Muscle of leg (tissue), 3 donors: ENCODE measurements at regions not wholly inside any gene's neighbourhood (a gene's known extent, or its start where the extent isn't known, plus 50 kb on each side); places are given as distances from the start of the nearest gene placed in this dataset.
A peak's percentile ranks its signal among the peaks of the same experiment; 100 is the strongest.

Source experiments
- DNase-seq: peaks from one replicate; pipeline ENCODE4 v3.0.0; 2013
- H3K27ac ChIP-seq: one replicate; pipeline ENCODE4 v1.5.1; 2013; ENCODE audit warnings: mild to moderate bottlenecking, low read length, control low read depth
- H3K27me3 ChIP-seq: one replicate; pipeline ENCODE4 v1.6.1; 2013; ENCODE audit warnings: low read length; ENCODE audit not compliant: control insufficient read depth, insufficient read depth
- H3K36me3 ChIP-seq: one replicate; pipeline ENCODE4 v1.6.1; 2013; ENCODE audit warnings: low read length; ENCODE audit not compliant: control insufficient read depth, insufficient read depth
- H3K4me1 ChIP-seq: one replicate; pipeline ENCODE4 v1.6.1; 2013; ENCODE audit warnings: low read length; ENCODE audit not compliant: control insufficient read depth, insufficient read depth
- H3K4me3 ChIP-seq: one replicate; pipeline ENCODE4 v1.5.1; 2013; ENCODE audit warnings: low read length, control low read depth
- H3K9me3 ChIP-seq: replicated peaks from 2 replicates; pipeline ENCODE4 v1.6.1; 2013; ENCODE audit warnings: low read depth, low read length; ENCODE audit not compliant: control insufficient read depth
- WGBS: methylation state at CpG from one replicate; pipeline ENCODE4 v1.1.5; 2013; ENCODE audit warnings: missing lambda C conversion rate; ENCODE audit not compliant: insufficient coverage; 5-methylcytosine and 5-hydroxymethylcytosine counted together

GRCh38 chr4:171714791-171715454, 98.3 kb upstream of the GALNTL6 start:
- no peaks in the 10 kb centered on the region for H3K4me1 ChIP-seq
- no peak overlapping the region for H3K4me3 ChIP-seq
- H3K36me3 ChIP-seq = no peaks in the 10 kb centered on the region
- no peak overlapping the region for H3K27ac ChIP-seq
- no peak for DNase-seq
- no peaks in the 10 kb centered on the region for H3K27me3 ChIP-seq
- peaks cover 6% of the 10 kb centered on the region for H3K9me3 ChIP-seq
- 89% methylated on average over 2 of the region's 5 CpGs for WGBS

- no peak overlapping the region for H3K4me3 ChIP-seq
- H3K36me3 ChIP-seq = no peaks in the 10 kb centered on the region
- peaks cover under 1% of the 10 kb centered on the region for H3K9me3 ChIP-seq
- H3K4me1 ChIP-seq = no peaks in the 10 kb centered on the region
- H3K27ac ChIP-seq = no peak overlapping the region
- WGBS = 83% methylated on average over 1 of the region's 1 CpG
- H3K27me3 ChIP-seq = no peaks in the 10 kb centered on the region
- no peak for DNase-seq
Measured at GRCh38 chr4:171710743-171711142, 102.5 kb upstream of the GALNTL6 start.

GRCh38 chr4:171676555-171677215, 136.5 kb upstream of the GALNTL6 start:
- WGBS = 50% methylated on average over 1 of the region's 4 CpGs
- no peaks in the 10 kb centered on the region for H3K36me3 ChIP-seq
- DNase-seq = no peak

GRCh38 chr4:171674781-171675180, 138.4 kb upstream of the GALNTL6 start:
- H3K27me3 ChIP-seq = no peaks in the 10 kb centered on the region
- DNase-seq = no peak
- H3K27ac ChIP-seq = no peak overlapping the region
- H3K9me3 ChIP-seq = no peaks in the 10 kb centered on the region
- no peaks in the 10 kb centered on the region for H3K36me3 ChIP-seq
- no peak overlapping the region for H3K4me3 ChIP-seq
- 98% methylated on average over 5 of the region's 11 CpGs for WGBS
- no peaks in the 10 kb centered on the region for H3K4me1 ChIP-seq

More at GRCh38 chr4:171676555-171677215, 136.5 kb upstream of the GALNTL6 start:
- Histone ChIP-seq H3K27ac (no peak overlapping the region), H3K4me3 (no peak overlapping the region), H3K27me3 (no peaks in the 10 kb centered on the region), H3K4me1 (no peaks in the 10 kb centered on the region), H3K9me3 (no peaks in the 10 kb centered on the region)

GRCh38 chr4:171668403-171668802, 144.8 kb upstream of the GALNTL6 start:
- Histone ChIP-seq H3K27ac (no peak overlapping the region), H3K9me3 (no peaks in the 10 kb centered on the region), H3K4me3 (no peak overlapping the region), H3K27me3 (no peaks in the 10 kb centered on the region), H3K4me1 (no peaks in the 10 kb centered on the region), H3K36me3 (no peaks in the 10 kb centered on the region)
- no peak for DNase-seq
- no CpG with 5 or more reads among the region's 3 CpGs for WGBS

- H3K4me1 ChIP-seq = no peaks in the 10 kb centered on the region
- no peak for DNase-seq
- no peaks in the 10 kb centered on the region for H3K27me3 ChIP-seq
- H3K4me3 ChIP-seq = no peak overlapping the region
- no peaks in the 10 kb centered on the region for H3K9me3 ChIP-seq
- no peak overlapping the region for H3K27ac ChIP-seq
- no peaks in the 10 kb centered on the region for H3K36me3 ChIP-seq
Measured at GRCh38 chr4:171667906-171668305, 145.3 kb upstream of the GALNTL6 start.

- no peaks in the 10 kb centered on the region for H3K27me3 ChIP-seq
- 85% methylated on average over 6 of the region's 6 CpGs for WGBS
- no peak for DNase-seq
Measured at GRCh38 chr4:171651071-171651470, 162.1 kb upstream of the GALNTL6 start.

GRCh38 chr4:171650543-171650942, 162.7 kb upstream of the GALNTL6 start:
- DNase-seq = peak; percentile 2
- Histone ChIP-seq H3K4me1 (peaks cover 5% of the 10 kb centered on the region), H3K4me3 (no peak overlapping the region), H3K27me3 (no peaks in the 10 kb centered on the region), H3K36me3 (no peaks in the 10 kb centered on the region), H3K9me3 (no peaks in the 10 kb centered on the region), H3K27ac (no peak overlapping the region)
- WGBS = 100% methylated on average over 1 of the region's 2 CpGs

More at GRCh38 chr4:171651071-171651470, 162.1 kb upstream of the GALNTL6 start:
- H3K36me3 ChIP-seq = no peaks in the 10 kb centered on the region
- H3K4me3 ChIP-seq = no peak overlapping the region
- no peaks in the 10 kb centered on the region for H3K9me3 ChIP-seq
- peaks cover 5% of the 10 kb centered on the region for H3K4me1 ChIP-seq
- H3K27ac ChIP-seq = no peak overlapping the region

- peaks cover 5% of the 10 kb centered on the region for H3K4me1 ChIP-seq
- H3K27me3 ChIP-seq = no peaks in the 10 kb centered on the region
- WGBS = no CpG with 5 or more reads among the region's 5 CpGs
- H3K36me3 ChIP-seq = no peaks in the 10 kb centered on the region
- no peak overlapping the region for H3K4me3 ChIP-seq
- no peaks in the 10 kb centered on the region for H3K9me3 ChIP-seq
- peak; percentile 18 for DNase-seq
- H3K27ac ChIP-seq = no peak overlapping the region
Measured at GRCh38 chr4:171648926-171649325, 164.3 kb upstream of the GALNTL6 start.

GRCh38 chr4:171646984-171647383, 166.2 kb upstream of the GALNTL6 start:
- no peak overlapping the region for H3K4me3 ChIP-seq

More at GRCh38 chr4:171646984-171647383, 166.2 kb upstream of the GALNTL6 start:
- DNase-seq = peak; percentile 45
- H3K27ac ChIP-seq = no peak overlapping the region
- WGBS = 60% methylated on average over 1 of the region's 6 CpGs
- H3K27me3 ChIP-seq = no peaks in the 10 kb centered on the region
- no peaks in the 10 kb centered on the region for H3K9me3 ChIP-seq
- H3K4me1 ChIP-seq = peaks cover 5% of the 10 kb centered on the region
- H3K36me3 ChIP-seq = no peaks in the 10 kb centered on the region
